Loucy (cell line): ENCODE measurements at regions not wholly inside any gene's neighbourhood (a gene's known extent, or its start where the extent isn't known, plus 50 kb on each side); places are given as distances from the start of the nearest gene placed in this dataset.

ENCODE experiments used
- H2AFZ ChIP-seq: fragments of 200-600 bp; sonication (generic); 2 replicates; pipeline ENCODE4 v1.6.0; 2016; ENCODE audit warnings: antibody characterized with exemption, mild to moderate bottlenecking, low read length, moderate library complexity
- H3F3A ChIP-seq: fragments of 200-600 bp; 2 replicates; pipeline ENCODE4 v1.6.0; 2016; ENCODE audit warnings: antibody characterized with exemption, low read depth, mild to moderate bottlenecking
- H3K27me3 ChIP-seq: fragments of 200-600 bp; sonication (generic); 2 replicates; pipeline ENCODE4 v1.6.1; 2014; ENCODE audit warnings: low read length, mild to moderate bottlenecking; ENCODE audit not compliant: insufficient read depth, poor library complexity, severe bottlenecking
- H3K36me3 ChIP-seq: fragments of 200-600 bp; sonication (generic); 2 replicates; pipeline ENCODE4 v1.6.1; 2016; ENCODE audit warnings: low read length; ENCODE audit not compliant: insufficient read depth
- H3K4me1 ChIP-seq: fragments of 200-600 bp; sonication (generic); 2 replicates; pipeline ENCODE4 v1.5.1; 2014; ENCODE audit warnings: low read length, mild to moderate bottlenecking; ENCODE audit not compliant: insufficient read depth, poor library complexity, severe bottlenecking
- H3K4me2 ChIP-seq: fragments of 200-600 bp; sonication (generic); 2 replicates; pipeline ENCODE4 v1.6.0; 2014; ENCODE audit warnings: antibody characterized with exemption, low read length, low read depth, mild to moderate bottlenecking; ENCODE audit not compliant: poor library complexity, severe bottlenecking
- H3K4me3 ChIP-seq: fragments of 200-600 bp; sonication (generic); 2 replicates; pipeline ENCODE4 v1.5.1; 2014; ENCODE audit warnings: low read length, mild to moderate bottlenecking, mixed read lengths; ENCODE audit not compliant: poor library complexity, severe bottlenecking
- H3K79me2 ChIP-seq: fragments of 200-600 bp; sonication (generic); 2 replicates; pipeline ENCODE4 v1.6.1; 2014; ENCODE audit warnings: low read length; ENCODE audit not compliant: insufficient read depth
- H3K9ac ChIP-seq: fragments of 200-600 bp; sonication (generic); 2 replicates; pipeline ENCODE4 v1.6.0; 2014; ENCODE audit warnings: mild to moderate bottlenecking, low read depth, low read length, moderate library complexity; ENCODE audit not compliant: poor library complexity, severe bottlenecking
- H3K9me2 ChIP-seq: fragments of 200-600 bp; sonication (generic); replicated peaks from 2 replicates; pipeline ENCODE4 v1.6.1; 2016; ENCODE audit warnings: low read depth, low read length, mixed read lengths
- H3K9me3 ChIP-seq: fragments of 200-600 bp; sonication (generic); 2 replicates; pipeline ENCODE4 v1.6.1; 2014; ENCODE audit warnings: mild to moderate bottlenecking, antibody characterized with exemption, low read length, low read depth; ENCODE audit not compliant: insufficient read depth
- H4K20me1 ChIP-seq: fragments of 200-600 bp; sonication (generic); 2 replicates; pipeline ENCODE4 v1.6.0; 2014; ENCODE audit warnings: antibody characterized with exemption, low read length, mild to moderate bottlenecking; ENCODE audit not compliant: insufficient read depth, poor library complexity, severe bottlenecking
- EZH2phosphoT487 ChIP-seq: fragments of 200-600 bp; IDR thresholded peaks from 2 replicates; pipeline ENCODE4 v1.6.1; 2018; ENCODE audit warnings: antibody characterized with exemption, mild to moderate bottlenecking, moderate library complexity, borderline replicate concordance
- TF ChIP-seq, protein P1 (sequence below): fragments of 200-600 bp; sonication (generic); conservative IDR thresholded peaks from 2 replicates; pipeline ENCODE4 v1.5.1; 2014; ENCODE audit warnings: mild to moderate bottlenecking, antibody characterized with exemption, low read length

DNA sequence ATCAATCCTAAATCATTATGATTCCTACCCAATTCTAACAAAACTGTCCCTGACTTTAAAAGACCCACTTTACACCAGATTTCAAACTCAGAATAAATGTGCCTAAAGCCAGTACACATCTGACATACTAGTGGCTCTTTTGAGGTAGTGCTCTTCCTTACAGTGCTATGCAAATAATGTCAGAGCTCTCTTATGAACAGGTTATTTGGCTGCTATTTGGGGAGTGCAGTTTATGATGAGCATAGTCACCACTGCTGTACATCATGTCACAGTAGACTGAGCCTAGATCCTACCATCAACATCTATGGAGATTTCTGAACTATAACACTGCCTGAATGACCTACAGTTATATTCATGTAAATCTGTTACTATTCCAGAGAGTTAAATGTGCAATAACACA, 50.4 kb upstream of the PAGE5 start:
- Histone ChIP-seq H3K4me3 (no peak overlapping the region), H4K20me1 (no peaks in the 10 kb centered on the region), H3K36me3 (no peaks in the 10 kb centered on the region), H3F3A (no peaks in the 10 kb centered on the region), H3K4me2 (no peak overlapping the region), H3K4me1 (no peaks in the 10 kb centered on the region), H3K79me2 (no peaks in the 10 kb centered on the region), H3K9me2 (no peaks in the 10 kb centered on the region), H2AFZ (no peak overlapping the region), H3K27me3 (no peaks in the 10 kb centered on the region), H3K9ac (no peak overlapping the region), H3K9me3 (no peaks in the 10 kb centered on the region)
- TF ChIP-seq, protein P1, sequence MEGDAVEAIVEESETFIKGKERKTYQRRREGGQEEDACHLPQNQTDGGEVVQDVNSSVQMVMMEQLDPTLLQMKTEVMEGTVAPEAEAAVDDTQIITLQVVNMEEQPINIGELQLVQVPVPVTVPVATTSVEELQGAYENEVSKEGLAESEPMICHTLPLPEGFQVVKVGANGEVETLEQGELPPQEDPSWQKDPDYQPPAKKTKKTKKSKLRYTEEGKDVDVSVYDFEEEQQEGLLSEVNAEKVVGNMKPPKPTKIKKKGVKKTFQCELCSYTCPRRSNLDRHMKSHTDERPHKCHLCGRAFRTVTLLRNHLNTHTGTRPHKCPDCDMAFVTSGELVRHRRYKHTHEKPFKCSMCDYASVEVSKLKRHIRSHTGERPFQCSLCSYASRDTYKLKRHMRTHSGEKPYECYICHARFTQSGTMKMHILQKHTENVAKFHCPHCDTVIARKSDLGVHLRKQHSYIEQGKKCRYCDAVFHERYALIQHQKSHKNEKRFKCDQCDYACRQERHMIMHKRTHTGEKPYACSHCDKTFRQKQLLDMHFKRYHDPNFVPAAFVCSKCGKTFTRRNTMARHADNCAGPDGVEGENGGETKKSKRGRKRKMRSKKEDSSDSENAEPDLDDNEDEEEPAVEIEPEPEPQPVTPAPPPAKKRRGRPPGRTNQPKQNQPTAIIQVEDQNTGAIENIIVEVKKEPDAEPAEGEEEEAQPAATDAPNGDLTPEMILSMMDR, result no peak
- TF ChIP-seq EZH2phosphoT487, result no peak
